ENCODE measurements at regions not wholly inside any gene's neighbourhood (a gene's known extent, or its start where the extent isn't known, plus 50 kb on each side); places are given as distances from the start of the nearest gene placed in this dataset.
"Not testable (repeated sequence)": the region's sequence is repeated elsewhere in the genome, so short reads cannot be mapped to it uniquely, and the experiment has no call there.

GRCh38 chr17:51387986-51388385, 127.6 kb downstream of the UTP18 start:
- DNase-seq (ENCODE audit: low read depth in 2 of 2) = no peak

GRCh38 chr17:51389875-51390274, 129.5 kb downstream of the UTP18 start:
- DNase-seq (ENCODE audit: low read depth in 2 of 2) = no peak

GRCh38 chr17:51391982-51392654, 131.8 kb downstream of the UTP18 start:
- no peak for DNase-seq (ENCODE audit: low read depth in 2 of 2)

- no peak for DNase-seq (ENCODE audit: low read depth in 2 of 2)
These were observed 135.3 kb downstream of the UTP18 start for GRCh38 chr17:51395621-51396020.

GRCh38 chr17:51397361-51398127, 137.2 kb downstream of the UTP18 start:
- peak in 1 of 2 donors; percentile 9 for DNase-seq (ENCODE audit: low read depth in 2 of 2)

GRCh38 chr17:51398128-51398525, 137.8 kb downstream of the UTP18 start:
- no peak for DNase-seq (ENCODE audit: low read depth in 2 of 2)

GRCh38 chr17:51398687-51399086, 138.3 kb downstream of the UTP18 start:
- no peak for DNase-seq (ENCODE audit: low read depth in 2 of 2)

GRCh38 chr17:51401279-51401678, 140.9 kb downstream of the UTP18 start:
- no peak for DNase-seq (ENCODE audit: low read depth in 2 of 2)

GRCh38 chr17:51402899-51403298, 142.6 kb downstream of the UTP18 start:
- no peak for DNase-seq (ENCODE audit: low read depth in 2 of 2)

GRCh38 chr17:51407576-51407975, 147.2 kb downstream of the UTP18 start:
- DNase-seq (ENCODE audit: low read depth in 2 of 2) = no peak

GRCh38 chr17:51419476-51419875, 159.1 kb downstream of the UTP18 start:
- no peak for DNase-seq (ENCODE audit: low read depth in 2 of 2)

- no peak for DNase-seq (ENCODE audit: low read depth in 2 of 2)
These were observed 161.2 kb downstream of the UTP18 start for GRCh38 chr17:51421525-51421924.

- DNase-seq (ENCODE audit: low read depth in 2 of 2) = no peak
These were observed 162.3 kb downstream of the UTP18 start for GRCh38 chr17:51422634-51423033.

GRCh38 chr17:51423421-51424160, 163.2 kb downstream of the UTP18 start:
- no peak for DNase-seq (ENCODE audit: low read depth in 2 of 2)

GRCh38 chr17:51425773-51426172, 165.4 kb downstream of the UTP18 start:
- no peak for DNase-seq (ENCODE audit: low read depth in 2 of 2)

GRCh38 chr17:51427323-51427811, 167.0 kb downstream of the UTP18 start:
- no peak for DNase-seq (ENCODE audit: low read depth in 2 of 2)

- no peak for DNase-seq (ENCODE audit: low read depth in 2 of 2)
These were observed 167.5 kb downstream of the UTP18 start for GRCh38 chr17:51427856-51428255.

- no peak for DNase-seq (ENCODE audit: low read depth in 2 of 2)
These were observed 168.5 kb downstream of the UTP18 start for GRCh38 chr17:51428668-51429495.

GRCh38 chr17:51429938-51430337, 169.6 kb downstream of the UTP18 start:
- not testable (repeated sequence) for DNase-seq (ENCODE audit: low read depth in 2 of 2)

GRCh38 chr17:51430591-51430990, 170.2 kb downstream of the UTP18 start:
- DNase-seq (ENCODE audit: low read depth in 2 of 2) = no peak

- DNase-seq (ENCODE audit: low read depth in 2 of 2) = no peak
These were observed 174.3 kb downstream of the UTP18 start for GRCh38 chr17:51434434-51435170.

Measured in lung microvascular endothelial cell (primary cell).